GM10847 (cell line): ENCODE measurements at regions not wholly inside any gene's neighbourhood (a gene's known extent, or its start where the extent isn't known, plus 50 kb on each side); places are given as distances from the start of the nearest gene placed in this dataset.

Experiments
- POLR2A ChIP-seq: IDR thresholded peaks from 2 replicates; pipeline ENCODE4 v1.6.1; 2011; ENCODE audit not compliant: insufficient read length; ENCODE audit errors: extremely low read depth

DNA sequence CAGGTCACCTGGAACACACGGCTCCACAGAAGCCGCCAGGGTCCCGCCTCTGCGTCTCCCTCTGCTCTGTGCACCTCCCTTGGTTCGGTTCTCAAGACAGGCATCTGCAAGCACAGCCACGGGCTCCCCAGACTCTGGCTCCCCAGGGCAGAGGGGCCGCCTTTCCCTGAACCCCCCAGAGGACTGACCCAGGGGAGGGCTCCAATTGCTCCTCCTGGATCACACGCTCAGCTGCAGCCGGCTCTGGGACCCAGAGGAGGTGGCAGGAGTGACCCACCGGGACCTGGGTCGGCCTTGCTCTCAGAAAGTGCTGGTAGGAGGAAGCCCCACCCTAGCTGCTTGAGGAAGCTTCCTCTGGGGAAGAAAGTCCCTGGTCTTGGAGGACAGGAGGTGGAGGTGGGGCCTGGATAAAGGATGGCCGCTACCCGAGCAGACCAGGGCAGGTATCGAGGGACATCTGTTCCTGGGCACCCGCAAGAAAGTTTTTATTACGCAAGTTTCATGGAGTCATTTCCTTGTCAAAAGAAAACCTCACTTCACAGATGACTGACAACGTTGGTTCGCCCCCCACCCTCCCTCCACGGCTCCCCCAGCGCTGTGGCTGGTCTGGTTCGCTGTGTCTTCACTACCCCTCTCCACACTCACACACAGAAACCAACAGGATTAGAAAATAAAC is 103.9 kb upstream of the AFDN start:
- no peak for TF ChIP-seq POLR2A

DNA sequence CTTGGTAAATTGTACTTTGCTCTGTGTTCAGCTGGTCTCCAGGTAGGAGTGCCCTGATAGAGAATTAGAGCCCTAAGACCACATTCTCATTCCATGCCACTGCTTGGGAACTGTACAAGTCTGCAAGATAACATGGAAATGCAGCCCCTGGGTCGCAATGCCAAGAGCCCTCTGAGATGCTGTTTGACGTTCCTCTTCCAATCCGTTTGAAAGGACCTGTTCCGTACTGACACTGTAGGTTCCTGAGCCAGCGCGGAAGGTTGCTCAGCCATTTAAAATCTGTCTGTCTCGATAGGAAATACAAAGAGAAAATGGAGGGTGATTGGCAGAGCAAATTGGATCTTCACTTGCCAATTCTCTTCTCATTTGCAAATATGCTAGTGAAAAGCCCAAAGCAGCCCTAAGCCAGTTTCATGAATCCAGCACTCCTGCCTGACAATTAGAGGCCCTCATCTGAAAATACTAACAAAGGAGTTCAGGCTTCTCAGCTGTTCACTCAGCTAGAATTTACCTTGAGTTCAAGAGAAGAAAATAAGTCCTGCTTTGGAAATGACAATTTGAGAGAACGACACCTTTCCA is 100.6 kb upstream of the AFDN start:
- no peak for TF ChIP-seq POLR2A

DNA sequence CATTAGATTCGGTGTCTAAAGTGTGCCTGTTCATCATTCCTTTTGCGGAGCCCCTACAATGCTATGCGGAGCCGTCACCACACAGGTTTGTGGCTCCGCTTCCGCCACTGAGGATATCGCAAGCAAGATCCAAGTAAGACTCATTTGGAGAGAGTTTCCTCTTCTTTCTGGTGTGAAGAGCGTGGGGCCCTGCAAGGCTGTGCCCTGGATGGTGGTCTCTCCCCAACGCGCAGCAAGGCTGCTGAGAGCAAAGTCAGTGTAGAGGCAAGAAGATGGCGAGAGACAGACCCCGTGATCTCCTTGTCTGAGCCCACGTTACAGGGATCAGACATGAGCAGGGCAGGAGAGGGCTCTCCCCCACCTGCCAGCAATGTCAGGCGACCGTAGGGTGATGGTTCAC is 96.3 kb upstream of the AFDN start:
- TF ChIP-seq POLR2A = no peak

DNA sequence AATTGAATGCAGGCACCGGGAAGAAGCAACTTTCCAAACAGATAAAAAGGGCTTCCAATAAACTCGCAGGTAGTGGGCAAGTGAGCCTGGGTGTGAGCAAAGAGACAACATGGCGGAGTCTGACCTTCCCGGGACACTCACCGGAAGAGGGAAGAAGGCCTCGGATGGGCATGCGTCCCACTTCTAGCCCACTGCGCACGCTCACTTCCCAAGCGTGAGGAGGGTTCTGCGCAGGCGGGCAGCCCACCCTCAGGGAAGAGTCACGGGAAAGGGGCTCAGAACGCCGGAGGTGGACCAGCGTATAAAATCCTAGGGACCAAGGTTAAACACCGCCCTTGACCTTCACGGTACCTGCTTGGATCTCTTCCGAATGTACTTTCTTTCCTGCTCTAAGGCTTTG is 95.5 kb upstream of the AFDN start:
- no peak for TF ChIP-seq POLR2A

DNA sequence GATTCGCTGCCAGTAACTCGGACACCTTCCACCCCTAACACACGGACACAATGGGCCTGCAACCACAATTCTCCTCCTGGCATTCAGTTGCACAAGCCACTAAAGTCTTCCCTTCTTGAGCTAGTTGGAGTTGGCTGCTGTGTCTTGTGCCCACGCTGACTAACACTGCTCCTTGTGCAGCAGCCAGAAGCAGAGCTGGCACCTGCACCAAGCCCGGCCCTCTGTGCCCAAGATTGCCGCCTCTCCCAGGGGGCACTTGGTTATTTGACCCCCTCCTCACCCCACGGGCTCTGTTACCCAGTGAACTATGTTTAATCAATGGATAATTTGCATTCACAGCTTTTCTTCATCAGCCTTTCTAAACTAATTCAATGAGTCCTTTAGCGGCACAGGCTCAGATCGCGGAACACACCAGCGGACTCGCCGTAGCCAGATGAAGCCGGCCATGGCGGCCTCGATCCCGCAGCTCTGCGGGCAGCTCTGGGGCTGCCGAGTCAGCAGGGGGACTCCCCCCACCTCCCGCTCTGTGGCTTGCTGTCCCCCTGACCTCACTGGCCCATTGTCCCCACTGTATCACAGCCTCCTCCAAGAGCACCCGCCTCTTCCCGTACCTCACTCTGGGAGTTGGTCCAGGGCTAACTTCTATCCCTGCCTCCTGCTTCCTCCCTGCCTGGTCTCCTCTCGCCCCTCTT is 94.8 kb upstream of the AFDN start:
- no peak for TF ChIP-seq POLR2A

DNA sequence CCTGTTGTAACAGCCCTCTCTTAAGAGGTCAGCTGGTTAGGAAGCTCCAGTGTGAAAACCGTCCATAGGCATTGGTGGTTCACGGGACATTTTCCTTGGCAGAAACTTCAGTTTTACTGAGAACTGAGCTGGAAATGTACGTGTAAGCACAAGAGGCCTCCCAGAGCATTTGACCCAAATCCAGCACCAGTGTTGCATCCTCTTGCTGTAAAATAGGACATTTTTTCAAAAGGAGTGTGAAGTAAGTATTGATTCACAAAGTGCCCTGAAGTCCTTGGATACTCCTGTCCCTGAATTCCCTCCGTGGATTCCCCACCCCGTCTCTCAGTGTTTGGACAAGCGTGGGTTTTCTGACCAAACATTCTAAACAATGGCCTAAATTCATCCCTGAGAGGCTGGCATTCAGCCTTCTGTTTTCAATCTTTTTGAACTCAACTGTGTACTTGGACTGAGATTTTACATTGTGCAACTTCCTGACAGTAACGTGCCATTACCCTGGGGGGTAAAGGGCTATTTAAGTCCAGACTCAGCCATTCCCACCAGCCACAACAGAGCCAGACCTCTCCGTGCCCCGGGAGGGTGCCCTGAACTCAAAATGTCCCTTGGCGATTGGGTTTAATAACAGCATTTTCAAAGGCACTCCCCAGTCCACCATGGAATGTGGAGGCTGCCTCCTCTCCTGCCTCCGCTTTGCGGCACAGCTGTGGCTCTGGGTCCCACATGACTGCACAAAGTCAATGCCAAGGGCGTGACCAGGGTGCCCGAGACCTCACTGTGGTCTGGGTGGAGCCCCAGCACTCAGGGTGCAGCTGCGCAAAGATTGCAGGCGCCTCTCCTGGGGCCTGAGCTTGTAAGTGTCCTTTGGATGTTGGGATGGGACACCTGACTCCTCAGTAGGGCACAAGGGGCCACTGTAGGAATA is 92.7 kb upstream of the AFDN start:
- no peak for TF ChIP-seq POLR2A

DNA sequence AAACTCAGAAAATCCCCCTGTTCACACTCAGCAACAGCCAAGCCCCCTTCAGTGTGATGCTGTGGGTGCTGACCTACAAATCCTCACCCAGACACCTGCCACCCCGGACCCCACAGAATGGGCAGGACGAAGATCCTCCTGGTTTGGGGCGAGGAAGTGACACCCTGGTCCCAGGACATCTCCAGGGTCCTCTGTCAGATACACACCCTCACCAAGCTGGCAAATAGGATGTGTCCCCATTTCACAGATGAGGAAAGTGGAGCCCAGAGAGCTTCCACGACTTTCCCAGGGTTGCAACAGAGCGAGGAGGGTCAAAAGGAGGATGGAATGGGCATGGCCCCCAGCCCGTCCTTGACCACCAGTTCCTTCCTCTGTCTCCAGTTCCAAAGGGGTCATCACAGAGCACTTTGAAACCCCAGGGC is 92.0 kb upstream of the AFDN start:
- TF ChIP-seq POLR2A = no peak

DNA sequence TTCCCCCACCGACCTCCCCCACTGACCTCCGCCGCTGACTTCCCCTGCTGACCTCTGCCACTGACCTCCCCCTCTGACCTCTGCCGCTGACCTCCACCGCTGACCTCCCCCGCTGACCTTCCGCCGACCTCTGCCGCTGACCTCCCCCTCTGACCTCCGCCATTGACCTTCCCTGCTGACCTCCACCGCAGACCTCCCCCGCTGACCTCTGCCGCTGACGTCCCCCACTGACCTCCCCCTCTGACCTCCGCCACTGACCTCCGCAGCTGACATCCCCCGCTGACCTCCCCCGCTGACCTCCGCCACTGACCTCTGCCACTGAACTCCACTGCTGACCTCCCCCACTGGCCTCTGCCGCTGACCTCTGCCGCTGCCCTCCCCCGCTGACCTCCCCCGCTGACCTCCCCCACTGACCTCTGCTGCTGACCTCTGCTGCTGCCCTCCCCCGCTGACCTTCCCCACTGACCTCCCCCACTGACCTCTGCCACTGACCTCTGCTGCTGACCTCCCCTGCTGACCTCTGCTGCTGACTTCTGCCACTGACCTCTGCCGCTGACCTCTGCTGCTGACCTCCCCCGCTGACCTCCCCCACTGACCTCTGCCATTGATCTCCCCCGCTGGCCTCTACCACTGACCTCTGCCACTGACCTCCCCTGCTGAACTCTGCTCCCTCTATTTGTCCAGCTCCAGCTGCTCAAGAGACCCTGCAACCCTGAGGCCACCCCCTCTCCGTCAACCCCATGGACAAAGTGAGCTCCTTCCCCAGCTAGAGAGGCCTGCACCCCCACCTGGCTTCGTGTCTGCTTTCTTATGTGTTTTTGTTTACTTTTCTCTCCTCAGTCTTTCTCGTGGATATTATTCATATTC is 91.4 kb upstream of the AFDN start:
- no peak for TF ChIP-seq POLR2A

DNA sequence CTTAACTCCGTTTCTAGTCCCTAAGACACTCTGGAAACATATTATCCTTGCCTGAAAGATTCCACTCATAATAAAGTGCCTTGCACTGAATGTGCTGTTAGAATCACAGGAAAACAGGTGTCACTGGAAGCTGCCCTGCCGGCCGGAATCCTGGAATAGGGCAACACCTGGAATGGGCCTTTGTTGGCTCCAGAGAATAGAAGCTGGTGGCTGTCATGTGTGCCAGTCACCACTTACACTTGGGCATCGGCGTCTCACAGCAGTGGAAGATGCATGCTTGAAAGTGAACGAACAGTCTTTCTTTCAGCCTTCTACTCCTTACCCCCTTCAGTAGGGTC is 90.8 kb upstream of the AFDN start:
- TF ChIP-seq POLR2A = no peak

DNA sequence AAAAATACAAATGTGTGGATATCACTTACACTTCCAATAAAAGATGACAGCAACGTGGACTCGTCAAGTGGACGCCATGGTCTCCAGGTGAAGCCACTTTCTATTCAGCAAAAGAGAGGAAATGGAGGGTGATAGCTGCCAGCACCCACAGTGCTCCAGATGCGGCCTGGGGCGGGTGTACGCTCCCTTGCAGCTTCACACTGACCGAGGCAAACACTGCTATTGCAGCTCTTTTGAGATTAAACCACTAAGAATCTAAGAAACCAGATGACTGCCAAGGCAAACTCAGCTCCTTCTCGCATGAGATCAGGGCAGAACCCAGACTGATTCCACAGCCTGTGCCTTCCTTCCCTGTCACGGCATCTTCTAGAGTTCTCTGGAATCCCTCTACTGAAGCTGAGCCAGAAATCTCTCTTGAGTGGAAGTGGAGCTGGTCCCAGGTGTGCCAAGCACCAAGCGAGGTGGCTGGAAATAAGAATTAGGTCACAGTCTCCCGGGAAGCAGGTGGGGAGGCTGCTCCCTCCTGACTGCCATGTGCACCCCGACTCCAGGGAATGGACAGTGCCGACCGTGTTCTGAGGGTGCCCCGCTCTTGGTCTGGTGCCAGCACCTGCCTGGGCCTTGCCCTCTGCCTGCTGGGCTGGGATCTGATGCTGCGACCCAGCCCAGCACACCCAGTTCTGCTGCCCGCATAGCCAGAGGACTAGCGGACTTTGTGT is 90.1 kb upstream of the AFDN start:
- TF ChIP-seq POLR2A = no peak

DNA sequence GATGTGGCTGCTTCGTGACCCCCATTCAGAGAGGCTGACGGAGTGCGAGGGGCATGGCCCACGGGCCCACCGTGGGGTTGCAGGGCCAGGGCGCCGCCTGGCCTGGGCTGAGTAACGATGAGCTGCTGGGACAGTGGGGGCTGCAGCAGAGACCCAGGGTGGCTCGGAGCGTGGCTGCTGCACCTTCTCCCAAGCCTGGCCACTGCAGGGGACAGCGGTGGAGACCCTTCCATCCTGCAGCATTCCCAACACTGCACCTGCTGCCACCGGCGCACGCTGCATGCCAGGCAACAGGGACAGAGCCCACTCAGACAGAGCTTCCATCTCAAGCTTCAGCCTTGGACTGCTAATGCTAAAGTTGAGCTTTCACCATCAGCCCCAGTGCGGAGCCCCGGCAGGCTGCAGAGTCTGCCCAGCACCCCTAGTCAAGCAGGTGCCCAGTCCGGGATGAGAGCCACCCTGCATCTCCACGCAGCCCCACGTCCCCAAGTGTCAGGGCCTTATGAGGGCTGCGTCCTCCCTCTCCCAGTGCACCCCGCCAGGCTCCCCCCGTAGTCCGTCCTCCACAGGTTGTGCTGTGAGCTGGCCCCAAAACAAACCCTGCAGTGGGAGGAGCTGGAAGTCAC is 89.4 kb upstream of the AFDN start:
- TF ChIP-seq POLR2A = no peak

DNA sequence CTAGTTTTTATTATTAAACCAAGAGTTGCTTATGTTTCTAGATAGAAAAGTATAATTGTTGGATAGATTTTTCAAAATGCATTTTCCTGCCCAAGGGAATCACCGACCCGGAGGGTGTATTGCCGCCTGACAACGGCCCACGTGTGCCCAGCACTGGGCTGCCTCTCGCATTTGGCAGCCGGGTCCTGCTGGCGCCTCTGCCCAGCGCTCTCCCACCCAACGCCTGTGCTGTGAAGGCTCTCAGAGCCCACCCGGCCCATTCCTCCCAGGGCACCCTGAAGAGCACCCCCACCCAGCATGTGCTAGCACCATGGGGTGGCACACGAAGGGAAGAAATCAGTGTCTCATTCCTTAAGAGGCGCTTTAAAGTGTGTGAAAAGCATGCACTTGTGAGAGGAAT is 88.3 kb upstream of the AFDN start:
- TF ChIP-seq POLR2A = no peak

DNA sequence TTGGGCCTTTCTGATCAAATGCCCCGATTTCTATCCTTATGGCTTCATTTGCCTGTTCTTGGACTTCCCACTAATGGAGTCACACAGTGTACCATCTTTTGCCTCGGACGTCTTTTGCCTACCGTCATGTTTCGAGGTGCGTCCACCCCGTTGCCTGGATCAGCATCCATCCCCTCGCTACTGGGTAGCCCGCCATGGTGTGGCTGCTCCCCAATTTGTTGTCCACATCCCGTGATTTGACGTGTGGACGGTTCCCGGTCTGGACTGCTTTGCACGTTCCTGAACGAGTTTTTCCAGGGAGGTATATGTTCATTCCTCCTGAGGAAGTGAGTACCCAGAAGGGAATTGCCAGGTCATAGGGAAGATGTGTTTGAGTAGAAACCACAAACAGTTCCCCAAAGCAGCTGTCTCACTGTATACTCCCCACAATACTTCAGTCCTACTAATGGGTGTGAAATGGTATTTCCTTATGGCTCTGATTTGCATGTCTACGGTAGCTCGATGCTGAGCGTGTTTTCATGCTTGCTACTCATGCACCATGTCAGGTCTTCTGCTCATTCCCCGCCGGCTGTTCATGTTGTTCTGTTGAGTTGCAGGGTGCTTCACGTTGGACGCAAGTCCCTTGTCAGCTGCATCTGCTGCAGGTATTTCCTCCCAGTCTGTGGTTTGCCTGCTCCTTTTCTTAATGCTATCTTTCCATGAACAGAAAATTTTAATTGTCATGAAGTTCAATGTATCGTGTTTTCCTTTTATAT is 86.8 kb upstream of the AFDN start:
- no peak for TF ChIP-seq POLR2A
